SU-DHL-6 (cell line): ENCODE measurements at regions not wholly inside any gene's neighbourhood (a gene's known extent, or its start where the extent isn't known, plus 50 kb on each side); places are given as distances from the start of the nearest gene placed in this dataset.

ENCODE experiments used
- EZH2phosphoT487 ChIP-seq: fragments of 200-600 bp; sonication (generic), shearing (Covaris generic); conservative IDR thresholded peaks from 2 replicates; pipeline ENCODE4 v1.6.1; 2018; ENCODE audit warnings: mild to moderate bottlenecking, antibody characterized with exemption, low read length, moderate library complexity, mixed read lengths
- TF ChIP-seq, protein P1 (sequence below): fragments of 200-600 bp; sonication (generic); IDR thresholded peaks from one replicate; pipeline ENCODE4 v1.5.1; 2017; ENCODE audit warnings: antibody characterized with exemption, mild to moderate bottlenecking, low read length, moderate library complexity; ENCODE audit not compliant: insufficient read depth, poor library complexity, severe bottlenecking

DNA sequence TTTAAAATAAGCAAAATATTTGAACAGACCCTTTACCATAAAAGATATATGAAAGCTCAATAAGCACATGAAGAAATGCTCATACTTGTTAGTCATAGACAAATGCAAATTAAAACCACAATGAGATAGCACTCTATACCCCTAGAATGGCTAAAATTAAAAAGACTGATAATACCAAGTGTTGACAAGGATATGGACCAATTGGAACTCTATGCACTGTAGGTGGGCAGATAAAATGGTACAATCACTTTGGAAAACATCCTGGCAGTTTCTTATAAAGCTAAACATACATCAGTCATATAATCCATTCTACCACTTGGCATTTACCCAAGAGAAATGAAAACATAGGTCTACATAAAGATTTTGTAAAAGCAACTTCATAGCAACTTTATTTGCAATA, 293.0 kb upstream of the TLE3 start:
- TF ChIP-seq, protein P1, sequence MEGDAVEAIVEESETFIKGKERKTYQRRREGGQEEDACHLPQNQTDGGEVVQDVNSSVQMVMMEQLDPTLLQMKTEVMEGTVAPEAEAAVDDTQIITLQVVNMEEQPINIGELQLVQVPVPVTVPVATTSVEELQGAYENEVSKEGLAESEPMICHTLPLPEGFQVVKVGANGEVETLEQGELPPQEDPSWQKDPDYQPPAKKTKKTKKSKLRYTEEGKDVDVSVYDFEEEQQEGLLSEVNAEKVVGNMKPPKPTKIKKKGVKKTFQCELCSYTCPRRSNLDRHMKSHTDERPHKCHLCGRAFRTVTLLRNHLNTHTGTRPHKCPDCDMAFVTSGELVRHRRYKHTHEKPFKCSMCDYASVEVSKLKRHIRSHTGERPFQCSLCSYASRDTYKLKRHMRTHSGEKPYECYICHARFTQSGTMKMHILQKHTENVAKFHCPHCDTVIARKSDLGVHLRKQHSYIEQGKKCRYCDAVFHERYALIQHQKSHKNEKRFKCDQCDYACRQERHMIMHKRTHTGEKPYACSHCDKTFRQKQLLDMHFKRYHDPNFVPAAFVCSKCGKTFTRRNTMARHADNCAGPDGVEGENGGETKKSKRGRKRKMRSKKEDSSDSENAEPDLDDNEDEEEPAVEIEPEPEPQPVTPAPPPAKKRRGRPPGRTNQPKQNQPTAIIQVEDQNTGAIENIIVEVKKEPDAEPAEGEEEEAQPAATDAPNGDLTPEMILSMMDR: no peak
- TF ChIP-seq EZH2phosphoT487: no peak
